GM21528 (cell line): ENCODE measurements at regions not wholly inside any gene's neighbourhood (a gene's known extent, or its start where the extent isn't known, plus 50 kb on each side); places are given as distances from the start of the nearest gene placed in this dataset.
"Not testable (repeated sequence)": the region's sequence is repeated elsewhere in the genome, so short reads cannot be mapped to it uniquely, and the experiment has no call there.

ENCODE experiments used
- ATAC-seq: cut with Tn5 transposase; IDR thresholded peaks from one replicate; pipeline ENCODE4 v1.9.1; 2021; ENCODE audit warnings: mild to moderate bottlenecking, moderate library complexity; ENCODE audit not compliant: unreplicated experiment, low FRiP score

- not testable (repeated sequence) for ATAC-seq
Observed at GRCh38 chr9:66601472-66601871, 299.1 kb upstream of the ZNF658 start.

DNA sequence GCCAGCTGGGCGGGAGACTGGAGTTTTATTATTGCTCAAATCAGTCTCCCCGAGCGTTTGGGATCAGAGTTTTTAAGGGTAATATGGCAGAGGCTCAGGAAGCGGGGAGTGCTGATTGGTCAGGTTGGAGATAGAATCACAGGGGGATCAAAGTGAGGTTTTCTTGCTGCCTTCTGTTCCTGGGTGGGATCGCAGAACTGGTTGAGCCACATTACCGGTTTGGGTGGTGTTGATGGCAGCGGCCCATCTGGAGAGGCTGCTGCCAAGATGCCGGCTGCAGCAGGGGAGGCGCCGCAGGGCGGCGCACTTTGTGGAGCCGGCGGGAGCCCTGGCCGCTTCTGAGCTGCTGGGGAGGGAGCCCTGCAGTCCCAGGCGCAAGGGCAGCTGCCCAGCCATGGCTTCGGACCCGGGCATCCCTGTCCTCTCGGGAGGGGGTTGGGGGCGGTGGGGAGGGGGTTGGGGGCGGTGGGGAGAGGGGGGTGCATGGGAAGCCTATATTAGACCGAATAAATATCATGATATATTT is 268.9 kb upstream of the ZNF658 start:
- ATAC-seq, result not testable (repeated sequence)

DNA sequence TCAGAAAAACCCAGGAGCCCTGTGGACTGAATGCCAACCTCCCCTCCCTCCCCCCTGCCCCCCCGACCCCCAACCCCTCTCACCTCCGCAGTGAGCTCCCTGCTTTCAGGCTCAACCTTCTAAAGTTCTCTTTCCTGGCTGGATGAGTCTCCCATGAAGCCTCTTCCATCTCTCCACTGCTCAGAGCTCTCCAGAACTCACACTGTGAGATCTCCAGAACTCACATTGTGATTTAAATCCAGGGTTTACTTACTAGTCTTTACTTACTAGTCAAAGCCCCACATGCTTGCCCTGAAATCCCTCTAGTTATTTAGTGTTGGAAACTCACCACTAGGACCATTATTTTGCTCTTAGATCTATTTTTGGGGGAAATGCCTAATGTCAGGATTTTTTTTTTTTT is 252.8 kb upstream of the ZNF658 start:
- ATAC-seq, result not testable (repeated sequence)

DNA sequence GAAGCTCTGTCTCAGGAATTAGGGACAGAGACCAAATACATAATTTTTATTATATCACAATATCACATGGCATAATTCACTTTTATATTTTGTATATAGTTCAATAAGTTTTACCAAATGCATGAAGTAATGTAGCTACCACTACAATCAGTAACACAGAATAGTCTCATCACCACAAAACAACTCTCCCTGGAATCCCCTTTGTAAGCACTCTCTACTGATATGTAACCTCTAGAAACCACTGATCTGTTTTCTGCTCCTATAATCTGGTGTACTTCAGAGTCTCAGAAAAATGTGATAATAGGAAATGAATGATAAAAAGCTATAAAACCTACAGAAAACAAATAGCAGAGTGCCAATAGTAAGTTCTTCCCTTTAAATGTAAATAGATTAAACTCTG is 210.3 kb upstream of the ZNF658 start:
- ATAC-seq, result not testable (repeated sequence)

GRCh38 chr9:66695561-66696240 is 204.8 kb upstream of the ZNF658 start:
- not testable (repeated sequence) for ATAC-seq

DNA sequence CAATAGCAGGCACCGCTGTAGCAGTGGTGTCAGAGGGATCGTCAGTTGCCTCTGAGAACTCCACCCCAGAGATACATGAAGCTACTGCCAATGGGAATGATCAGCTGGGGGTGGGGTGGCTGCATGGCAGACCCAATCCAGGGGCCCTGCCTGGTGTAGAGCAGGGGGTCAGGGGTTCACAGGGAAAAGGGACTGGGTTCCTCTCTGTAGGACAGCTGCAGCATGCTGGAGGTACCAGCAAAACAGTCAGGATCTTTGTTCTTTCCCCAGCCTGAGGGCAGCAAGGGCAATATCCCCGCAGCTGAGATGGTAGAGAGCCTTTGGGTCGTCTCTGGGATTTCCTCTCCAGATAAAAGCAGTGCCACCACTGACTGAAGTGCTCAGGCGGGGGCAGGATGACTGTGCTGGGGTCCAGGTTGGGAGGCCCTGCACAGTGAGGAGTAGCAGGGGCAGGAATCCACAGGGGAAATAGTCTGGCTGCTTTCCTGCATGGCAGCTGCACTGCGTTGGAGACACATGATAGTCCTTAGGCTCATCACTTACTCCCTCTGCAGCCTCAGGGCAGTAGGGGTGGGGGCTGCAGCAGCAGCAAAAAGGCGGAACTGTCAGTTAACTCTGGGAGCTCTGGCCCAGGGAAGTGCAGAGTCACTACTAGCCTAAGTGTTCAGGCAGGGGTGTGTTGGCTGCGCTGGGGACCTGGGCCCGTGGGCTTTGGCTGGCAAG is 203.0 kb upstream of the ZNF658 start:
- ATAC-seq, result not testable (repeated sequence)

DNA sequence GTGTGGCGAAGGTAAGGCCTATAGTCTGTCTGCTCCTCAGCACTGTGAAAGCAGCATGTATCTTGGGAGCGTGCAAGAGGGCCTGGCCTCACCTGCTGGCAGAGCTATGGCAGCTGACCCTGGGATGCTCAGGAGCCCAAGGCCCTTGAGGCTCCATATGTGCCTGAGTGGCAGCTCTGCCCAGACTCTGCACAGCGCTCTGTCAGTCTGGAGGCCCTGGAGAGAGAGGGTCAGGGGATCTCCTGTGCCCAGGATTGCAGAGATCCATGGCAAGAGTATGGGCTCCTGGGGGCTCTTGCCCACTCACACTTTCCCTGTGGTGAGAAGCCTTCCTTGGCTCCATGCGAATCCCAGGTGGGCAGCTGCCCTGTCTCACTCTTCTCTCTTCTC is 202.5 kb upstream of the ZNF658 start:
- not testable (repeated sequence) for ATAC-seq

GRCh38 chr9:66701411-66702377 is 198.8 kb upstream of the ZNF658 start:
- ATAC-seq, result not testable (repeated sequence)

GRCh38 chr9:66711553-66711952 is 189.0 kb upstream of the ZNF658 start:
- not testable (repeated sequence) for ATAC-seq

DNA sequence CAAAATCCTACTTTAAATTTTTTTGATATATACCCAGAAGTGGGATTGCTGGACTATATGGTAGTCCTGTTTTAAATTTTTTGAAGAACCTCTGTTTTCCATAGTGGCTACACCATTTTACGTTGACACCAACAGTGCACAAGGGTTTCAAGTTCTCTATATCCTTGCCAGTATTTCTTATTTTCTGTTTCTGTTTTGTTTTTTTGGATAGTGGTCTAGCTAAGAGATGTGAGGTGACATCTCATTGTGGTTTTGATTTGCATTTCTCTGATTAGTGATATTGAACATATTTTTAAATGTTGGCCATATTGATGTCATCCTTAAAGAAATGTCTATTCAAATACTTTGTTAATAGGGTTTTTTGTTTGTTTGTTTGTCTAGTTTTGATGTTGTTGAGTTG is 187.7 kb upstream of the ZNF658 start:
- peak; percentile 74 for ATAC-seq

GRCh38 chr9:66713552-66713951 is 187.0 kb upstream of the ZNF658 start:
- ATAC-seq, result not testable (repeated sequence)

- ATAC-seq, result not testable (repeated sequence)
Observed at GRCh38 chr9:66720845-66721244, 179.7 kb upstream of the ZNF658 start.

GRCh38 chr9:66727540-66727939 is 173.0 kb upstream of the ZNF658 start:
- not testable (repeated sequence) for ATAC-seq

- not testable (repeated sequence) for ATAC-seq
Observed at GRCh38 chr9:66736686-66737085, 163.8 kb upstream of the ZNF658 start.

GRCh38 chr9:66738418-66738817 is 162.1 kb upstream of the ZNF658 start:
- ATAC-seq, result not testable (repeated sequence)

- not testable (repeated sequence) for ATAC-seq
Observed at GRCh38 chr9:66740136-66740535, 160.4 kb upstream of the ZNF658 start.

GRCh38 chr9:66745846-66746245 is 154.7 kb upstream of the ZNF658 start:
- not testable (repeated sequence) for ATAC-seq

DNA sequence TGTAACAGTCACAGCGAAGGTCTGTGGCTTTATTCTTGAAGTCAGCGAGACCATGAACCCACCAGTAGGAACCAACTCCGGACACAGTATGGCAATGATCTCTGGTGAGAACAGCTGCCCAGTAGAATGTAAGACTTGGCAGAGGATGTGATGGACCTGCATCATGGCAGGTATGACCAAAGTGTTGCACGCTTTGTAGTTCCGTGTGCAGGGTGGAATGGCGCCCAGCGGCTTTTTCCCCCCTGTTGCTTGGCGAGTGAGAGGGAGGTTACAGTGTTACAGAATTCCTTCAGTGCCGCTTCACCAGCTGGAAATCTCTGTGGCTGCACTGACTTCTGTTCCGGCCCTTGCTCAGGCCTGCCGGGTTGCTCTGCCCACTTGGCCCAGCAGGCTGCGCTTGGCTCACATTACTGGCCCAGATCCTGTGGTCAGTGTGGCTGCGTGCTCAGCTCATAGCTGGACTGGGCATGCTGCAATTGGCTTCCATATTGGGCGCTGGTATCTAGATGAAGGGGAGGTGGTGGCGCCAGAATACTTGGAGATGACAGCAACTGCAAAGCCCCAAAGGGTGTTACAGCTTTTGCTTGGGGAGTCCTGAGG is 148.1 kb upstream of the ZNF658 start:
- not testable (repeated sequence) for ATAC-seq

GRCh38 chr9:66759825-66760492 is 140.6 kb upstream of the ZNF658 start:
- ATAC-seq, result not testable (repeated sequence)
